GM19397 (cell line): ENCODE measurements at regions not wholly inside any gene's neighbourhood (a gene's known extent, or its start where the extent isn't known, plus 50 kb on each side); places are given as distances from the start of the nearest gene placed in this dataset.

Experiments used
- ATAC-seq: cut with Tn5 transposase; IDR thresholded peaks from one replicate; pipeline ENCODE4 v1.9.1; 2021; ENCODE audit warnings: mild to moderate bottlenecking, moderate library complexity; ENCODE audit not compliant: unreplicated experiment

GRCh38 chr10:83921984-83922860 is 217.1 kb upstream of the GHITM start:
- ATAC-seq, result no peak

GRCh38 chr10:83925133-83925532 is 214.2 kb upstream of the GHITM start:
- ATAC-seq, result no peak

GRCh38 chr10:83926606-83927005 is 212.7 kb upstream of the GHITM start:
- ATAC-seq, result no peak

- ATAC-seq, result no peak
These were observed 212.1 kb upstream of the GHITM start for GRCh38 chr10:83927166-83927565.

- ATAC-seq, result no peak
These were observed 209.9 kb upstream of the GHITM start for GRCh38 chr10:83929399-83929798.

- ATAC-seq, result no peak
These were observed 207.6 kb upstream of the GHITM start for GRCh38 chr10:83931669-83932068.

- ATAC-seq, result no peak
These were observed 207.1 kb upstream of the GHITM start for GRCh38 chr10:83932245-83932644.

- ATAC-seq, result no peak
These were observed 205.2 kb upstream of the GHITM start for GRCh38 chr10:83934062-83934461.

GRCh38 chr10:83934641-83935338 is 204.5 kb upstream of the GHITM start:
- no peak for ATAC-seq

- no peak for ATAC-seq
These were observed 204.0 kb upstream of the GHITM start for GRCh38 chr10:83935339-83935736.

- ATAC-seq, result no peak
These were observed 203.4 kb upstream of the GHITM start for GRCh38 chr10:83935911-83936310.

- no peak for ATAC-seq
These were observed 202.1 kb upstream of the GHITM start for GRCh38 chr10:83937161-83937560.

GRCh38 chr10:83937826-83938225 is 201.5 kb upstream of the GHITM start:
- no peak for ATAC-seq

GRCh38 chr10:83941189-83941588 is 198.1 kb upstream of the GHITM start:
- ATAC-seq, result no peak

- ATAC-seq, result no peak
These were observed 196.9 kb upstream of the GHITM start for GRCh38 chr10:83942410-83942809.

- no peak for ATAC-seq
These were observed 196.3 kb upstream of the GHITM start for GRCh38 chr10:83943049-83943448.

GRCh38 chr10:83943920-83944319 is 195.4 kb upstream of the GHITM start:
- no peak for ATAC-seq

GRCh38 chr10:83945982-83946718 is 193.2 kb upstream of the GHITM start:
- ATAC-seq, result no peak

GRCh38 chr10:83952314-83952713 is 187.0 kb upstream of the GHITM start:
- ATAC-seq, result no peak

GRCh38 chr10:83953589-83953988 is 185.7 kb upstream of the GHITM start:
- ATAC-seq, result no peak

GRCh38 chr10:83954193-83954799 is 185.0 kb upstream of the GHITM start:
- ATAC-seq, result no peak
